HL-60 (cell line): ENCODE measurements at regions not wholly inside any gene's neighbourhood (a gene's known extent, or its start where the extent isn't known, plus 50 kb on each side); places are given as distances from the start of the nearest gene placed in this dataset.

Experiments
- CTCF ChIP-seq: IDR thresholded peaks from one replicate; pipeline ENCODE4 v1.5.1; 2011; ENCODE audit warnings: low read length, control low read depth, inconsistent platforms; ENCODE audit not compliant: insufficient read depth
- GABPA ChIP-seq: IDR thresholded peaks from 2 replicates; pipeline ENCODE4 v1.6.1; 2012; ENCODE audit warnings: low read depth
- TF ChIP-seq, protein P1 (sequence below): IDR thresholded peaks from 2 replicates; pipeline ENCODE4 v1.6.1; 2012; ENCODE audit warnings: low read depth; ENCODE audit not compliant: insufficient replicate concordance

DNA sequence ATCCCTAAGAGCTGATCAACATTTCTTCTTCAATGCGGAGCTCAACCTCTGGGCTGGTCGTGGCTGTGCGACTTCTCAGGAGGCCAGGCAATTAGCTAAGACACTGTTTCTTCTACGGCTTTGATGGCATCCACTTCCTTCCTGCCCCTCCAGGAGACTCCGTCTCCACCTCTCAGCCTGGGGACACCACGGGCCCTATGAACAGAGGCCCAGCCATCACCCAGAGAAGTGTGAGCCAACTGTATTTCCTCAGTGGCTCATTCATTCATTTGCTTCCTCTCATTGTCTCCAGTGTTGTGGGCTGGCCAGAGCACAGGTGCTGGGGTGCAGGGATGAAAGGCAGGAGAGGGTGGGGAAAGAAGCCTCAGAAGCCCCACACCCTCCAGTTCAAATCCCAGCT is 51.8 kb upstream of the APCDD1L start:
- TF ChIP-seq CTCF: no peak
- no peak for TF ChIP-seq GABPA
- TF ChIP-seq, protein P1, sequence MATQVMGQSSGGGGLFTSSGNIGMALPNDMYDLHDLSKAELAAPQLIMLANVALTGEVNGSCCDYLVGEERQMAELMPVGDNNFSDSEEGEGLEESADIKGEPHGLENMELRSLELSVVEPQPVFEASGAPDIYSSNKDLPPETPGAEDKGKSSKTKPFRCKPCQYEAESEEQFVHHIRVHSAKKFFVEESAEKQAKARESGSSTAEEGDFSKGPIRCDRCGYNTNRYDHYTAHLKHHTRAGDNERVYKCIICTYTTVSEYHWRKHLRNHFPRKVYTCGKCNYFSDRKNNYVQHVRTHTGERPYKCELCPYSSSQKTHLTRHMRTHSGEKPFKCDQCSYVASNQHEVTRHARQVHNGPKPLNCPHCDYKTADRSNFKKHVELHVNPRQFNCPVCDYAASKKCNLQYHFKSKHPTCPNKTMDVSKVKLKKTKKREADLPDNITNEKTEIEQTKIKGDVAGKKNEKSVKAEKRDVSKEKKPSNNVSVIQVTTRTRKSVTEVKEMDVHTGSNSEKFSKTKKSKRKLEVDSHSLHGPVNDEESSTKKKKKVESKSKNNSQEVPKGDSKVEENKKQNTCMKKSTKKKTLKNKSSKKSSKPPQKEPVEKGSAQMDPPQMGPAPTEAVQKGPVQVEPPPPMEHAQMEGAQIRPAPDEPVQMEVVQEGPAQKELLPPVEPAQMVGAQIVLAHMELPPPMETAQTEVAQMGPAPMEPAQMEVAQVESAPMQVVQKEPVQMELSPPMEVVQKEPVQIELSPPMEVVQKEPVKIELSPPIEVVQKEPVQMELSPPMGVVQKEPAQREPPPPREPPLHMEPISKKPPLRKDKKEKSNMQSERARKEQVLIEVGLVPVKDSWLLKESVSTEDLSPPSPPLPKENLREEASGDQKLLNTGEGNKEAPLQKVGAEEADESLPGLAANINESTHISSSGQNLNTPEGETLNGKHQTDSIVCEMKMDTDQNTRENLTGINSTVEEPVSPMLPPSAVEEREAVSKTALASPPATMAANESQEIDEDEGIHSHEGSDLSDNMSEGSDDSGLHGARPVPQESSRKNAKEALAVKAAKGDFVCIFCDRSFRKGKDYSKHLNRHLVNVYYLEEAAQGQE: no peak
